ENCODE measurements at regions not wholly inside any gene's neighbourhood (a gene's known extent, or its start where the extent isn't known, plus 50 kb on each side); places are given as distances from the start of the nearest gene placed in this dataset.

GRCh38 chrX:95076449-95076848, 1402.4 kb downstream of the FAM133A start:
- peak in 2 of 5 donors; percentile 0 to 1 for DNase-seq
- no peak overlapping the region for H3K9ac ChIP-seq (ENCODE audit: low read length in 3 of 3)
- no peaks in the 10 kb centered on the region for H3K9me3 ChIP-seq (ENCODE audit: control insufficient read depth in 2 of 3, insufficient read depth in 1 of 3, low read length in 3 of 3)
- no peak overlapping the region for H3K27ac ChIP-seq (ENCODE audit: low read depth in 2 of 2, low read length in 2 of 2)
- FAIRE-seq = no peak
- H3K36me3 ChIP-seq (ENCODE audit: control insufficient read depth in 2 of 3, insufficient read depth in 3 of 3, low read length in 3 of 3) = no peaks in the 10 kb centered on the region
- no peak for TF ChIP-seq CTCF (IDR thresholded peaks at IDR 0.05; ENCODE audit: borderline replicate concordance, extremely low read depth, insufficient read depth)
- H3K4me3 ChIP-seq (ENCODE audit: low read length in 3 of 3) = no peak overlapping the region
- no peaks in the 10 kb centered on the region for H3K27me3 ChIP-seq (ENCODE audit: control insufficient read depth, insufficient read depth, low read length)
- intact Hi-C loops (cut with DNase I) = no loop called here
- H3K4me1 ChIP-seq (ENCODE audit: control insufficient read depth in 2 of 3, insufficient read depth in 2 of 3, low read depth in 1 of 3, low read length in 3 of 3) = no peaks in the 10 kb centered on the region

GRCh38 chrX:95101851-95102390, 1427.9 kb downstream of the FAM133A start:
- no peak for FAIRE-seq
- no peaks in the 10 kb centered on the region for H3K4me1 ChIP-seq (ENCODE audit: control insufficient read depth in 2 of 3, insufficient read depth in 2 of 3, low read depth in 1 of 3, low read length in 3 of 3)
- TF ChIP-seq CTCF (IDR thresholded peaks at IDR 0.05; ENCODE audit: borderline replicate concordance, extremely low read depth, insufficient read depth) = no peak
- no peak overlapping the region for H3K9ac ChIP-seq (ENCODE audit: low read length in 3 of 3)
- no peaks in the 10 kb centered on the region for H3K36me3 ChIP-seq (ENCODE audit: control insufficient read depth in 2 of 3, insufficient read depth in 3 of 3, low read length in 3 of 3)
- H3K27me3 ChIP-seq (ENCODE audit: control insufficient read depth, insufficient read depth, low read length) = no peaks in the 10 kb centered on the region
- H3K9me3 ChIP-seq (ENCODE audit: control insufficient read depth in 2 of 3, insufficient read depth in 1 of 3, low read length in 3 of 3) = no peaks in the 10 kb centered on the region
- H3K27ac ChIP-seq (ENCODE audit: low read depth in 2 of 2, low read length in 2 of 2) = no peak overlapping the region
- DNase-seq = no peak
- H3K4me3 ChIP-seq (ENCODE audit: low read length in 3 of 3) = no peak overlapping the region
- intact Hi-C loops (cut with DNase I) = no loop called here

GRCh38 chrX:95117556-95117955, 1443.5 kb downstream of the FAM133A start:
- no peak for FAIRE-seq

More at GRCh38 chrX:95117556-95117955, 1443.5 kb downstream of the FAM133A start:
- no peak for TF ChIP-seq CTCF (IDR thresholded peaks at IDR 0.05; ENCODE audit: borderline replicate concordance, extremely low read depth, insufficient read depth)
- no peaks in the 10 kb centered on the region for H3K9me3 ChIP-seq (ENCODE audit: control insufficient read depth in 2 of 3, insufficient read depth in 1 of 3, low read length in 3 of 3)
- intact Hi-C loops (cut with DNase I) = no loop called here
- H3K27me3 ChIP-seq (ENCODE audit: control insufficient read depth, insufficient read depth, low read length) = no peaks in the 10 kb centered on the region
- no peak overlapping the region for H3K4me3 ChIP-seq (ENCODE audit: low read length in 3 of 3)
- H3K27ac ChIP-seq (ENCODE audit: low read depth in 2 of 2, low read length in 2 of 2) = no peak overlapping the region
- no peaks in the 10 kb centered on the region for H3K4me1 ChIP-seq (ENCODE audit: control insufficient read depth in 2 of 3, insufficient read depth in 2 of 3, low read depth in 1 of 3, low read length in 3 of 3)
- no peak overlapping the region for H3K9ac ChIP-seq (ENCODE audit: low read length in 3 of 3)
- H3K36me3 ChIP-seq (ENCODE audit: control insufficient read depth in 2 of 3, insufficient read depth in 3 of 3, low read length in 3 of 3) = no peaks in the 10 kb centered on the region
- DNase-seq = no peak
